Activated CD8-positive, alpha-beta T cell treated with anti-CD3 and anti-CD28 coated beads, Interleukin-2, amount 10 ng/mL, durations not matched to agents 7 days and 5 days (primary cell): ENCODE measurements at regions not wholly inside any gene's neighbourhood (a gene's known extent, or its start where the extent isn't known, plus 50 kb on each side); places are given as distances from the start of the nearest gene placed in this dataset.
"Not testable (repeated sequence)": the region's sequence is repeated elsewhere in the genome, so short reads cannot be mapped to it uniquely, and the experiment has no call there.

Experiments
- ATAC-seq: fragments of 150-1000 bp; cut with Tn5 transposase; one replicate; pipeline ENCODE4 v1.10.0; 2021; ENCODE audit warnings: moderate library complexity
- CTCF ChIA-PET: fragments of 350-600 bp; sonication (Branson Sonifier 250); formaldehyde crosslinking; loops from one replicate; lab custom pipeline; 2021; ENCODE audit warnings: antibody characterized with exemption; lab: Charles Lee
- POLR2A ChIA-PET: fragments of 350-600 bp; sonication (Branson Sonifier 250); formaldehyde crosslinking; loops from one replicate; lab custom pipeline; 2021; ENCODE audit warnings: antibody characterized with exemption; lab: Charles Lee
- DNase-seq: peaks from one replicate; pipeline ENCODE4 v3.0.0-alpha.2; 2020
- H3K27ac Mint-ChIP-seq: one replicate; pipeline ENCODE4 v1.8.0; 2021; ENCODE audit warnings: mild to moderate bottlenecking, mixed read lengths
- H3K27me3 Mint-ChIP-seq: one replicate; pipeline ENCODE4 v1.8.0; 2021; ENCODE audit warnings: low read depth, mixed read lengths
- H3K36me3 Mint-ChIP-seq: one replicate; pipeline ENCODE4 v1.8.0; 2021; ENCODE audit warnings: low read depth, mixed read lengths
- H3K4me1 Mint-ChIP-seq: one replicate; pipeline ENCODE4 v1.8.0; 2021; ENCODE audit warnings: low read depth, mixed read lengths
- H3K4me3 Mint-ChIP-seq: one replicate; pipeline ENCODE4 v1.8.0; 2021; ENCODE audit warnings: mild to moderate bottlenecking, mixed read lengths
- H3K9me3 Mint-ChIP-seq: one replicate; pipeline ENCODE4 v1.8.0; 2022; ENCODE audit warnings: mixed read lengths; ENCODE audit not compliant: insufficient read depth

- Mint-ChIP-seq H3K27me3 (no peaks in the 10 kb centered on the region), H3K9me3 (no peaks in the 10 kb centered on the region), H3K36me3 (no peaks in the 10 kb centered on the region), H3K4me1 (no peaks in the 10 kb centered on the region), H3K4me3 (no peak overlapping the region), H3K27ac (no peak overlapping the region)
- ChIA-PET POLR2A (interaction anchor here (0.6 kb wide), 1 partner anchor 937 kb away, joined by 4 read pairs; no protein-coding TSS in a partner anchor), CTCF (no interaction called here)
- no peak for ATAC-seq
- no peak for DNase-seq
Measured at GRCh38 chr3:159482241-159482993, 506.2 kb upstream of the IL12A start.

DNA sequence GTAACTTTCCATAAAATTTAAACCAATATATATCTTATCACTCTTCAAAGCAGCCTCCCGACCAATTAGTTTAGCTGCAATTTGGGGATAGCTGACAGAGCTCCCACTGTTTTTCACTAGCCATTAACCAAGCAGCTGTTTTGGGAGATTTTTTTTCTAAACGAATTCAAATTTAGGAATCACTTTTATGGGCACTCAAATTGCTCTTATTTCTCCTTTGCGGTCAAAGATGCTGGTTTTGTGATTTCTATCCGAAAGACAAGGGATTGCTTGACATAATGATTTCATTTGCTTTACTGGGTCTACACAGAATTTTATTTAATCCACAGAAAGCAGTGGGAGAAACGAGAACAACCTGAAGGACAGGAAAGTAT, 505.7 kb upstream of the IL12A start:
- ChIA-PET CTCF (no interaction called here), POLR2A (no interaction called here)
- H3K27me3 Mint-ChIP-seq = no peaks in the 10 kb centered on the region
- no peak for ATAC-seq
- H3K4me1 Mint-ChIP-seq = no peaks in the 10 kb centered on the region
- no peaks in the 10 kb centered on the region for H3K9me3 Mint-ChIP-seq
- no peaks in the 10 kb centered on the region for H3K36me3 Mint-ChIP-seq
- H3K4me3 Mint-ChIP-seq = no peak overlapping the region
- no peak overlapping the region for H3K27ac Mint-ChIP-seq
- DNase-seq = no peak

- Mint-ChIP-seq H3K9me3 (no peaks in the 10 kb centered on the region), H3K27ac (no peak overlapping the region), H3K36me3 (no peaks in the 10 kb centered on the region), H3K27me3 (no peaks in the 10 kb centered on the region), H3K4me3 (no peak overlapping the region), H3K4me1 (no peaks in the 10 kb centered on the region)
- POLR2A ChIA-PET = no interaction called here
- no peak for DNase-seq
- CTCF ChIA-PET = no interaction called here
- no peak for ATAC-seq
Measured at GRCh38 chr3:159486580-159486979, 502.1 kb upstream of the IL12A start.

DNA sequence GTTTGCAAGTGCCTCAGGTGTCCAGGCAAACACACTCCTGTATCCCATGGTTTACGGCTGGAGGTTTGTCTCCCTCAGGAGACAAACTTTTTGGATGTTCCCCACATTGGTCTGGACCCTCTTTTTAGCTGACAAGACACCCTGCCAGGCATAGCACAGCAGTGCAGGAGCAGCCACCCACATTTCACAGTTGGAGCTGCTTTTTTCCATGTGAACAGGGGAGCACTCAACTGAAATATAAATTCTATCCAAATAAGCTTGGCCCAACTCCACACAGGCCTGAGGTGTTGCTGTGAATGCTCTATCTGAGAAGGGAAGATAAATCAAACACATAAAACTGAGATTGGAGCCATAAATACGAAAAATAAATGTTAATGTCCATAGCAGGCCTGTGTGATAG, 501.3 kb upstream of the IL12A start:
- H3K27me3 Mint-ChIP-seq = no peaks in the 10 kb centered on the region
- H3K27ac Mint-ChIP-seq = no peak overlapping the region
- ATAC-seq = no peak
- no peak overlapping the region for H3K4me3 Mint-ChIP-seq
- CTCF ChIA-PET = no interaction called here
- POLR2A ChIA-PET = no interaction called here
- H3K9me3 Mint-ChIP-seq = no peaks in the 10 kb centered on the region
- DNase-seq = no peak
- H3K36me3 Mint-ChIP-seq = no peaks in the 10 kb centered on the region
- no peaks in the 10 kb centered on the region for H3K4me1 Mint-ChIP-seq

DNA sequence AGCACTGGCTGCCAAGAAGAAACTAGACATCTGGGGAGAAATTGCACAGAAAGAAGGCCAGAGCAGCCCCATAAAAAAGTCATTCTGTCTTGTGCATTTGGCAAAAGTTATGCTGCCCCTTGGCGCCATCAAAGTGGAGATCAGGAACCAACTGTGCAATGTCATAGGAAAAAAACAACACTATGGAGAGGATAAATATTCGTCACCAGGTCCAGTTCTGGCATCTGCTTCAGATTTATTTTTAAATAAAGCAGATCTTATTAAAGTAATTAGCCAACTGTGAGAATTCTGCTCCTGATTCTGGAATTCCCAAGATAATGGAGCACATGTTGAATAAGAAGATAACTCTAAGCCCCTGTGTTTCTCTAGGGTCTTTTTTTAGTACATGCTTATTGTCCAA, 500.0 kb upstream of the IL12A start:
- DNase-seq (no peak), ATAC-seq (no peak)
- POLR2A ChIA-PET = interaction anchor here (0.6 kb wide), 1 partner anchor 23 kb away, joined by 3 read pairs; no protein-coding TSS in a partner anchor
- Mint-ChIP-seq H3K4me1 (no peaks in the 10 kb centered on the region), H3K27me3 (no peaks in the 10 kb centered on the region), H3K4me3 (no peak overlapping the region), H3K9me3 (no peaks in the 10 kb centered on the region), H3K36me3 (no peaks in the 10 kb centered on the region), H3K27ac (no peak overlapping the region)
- CTCF ChIA-PET = no interaction called here

DNA sequence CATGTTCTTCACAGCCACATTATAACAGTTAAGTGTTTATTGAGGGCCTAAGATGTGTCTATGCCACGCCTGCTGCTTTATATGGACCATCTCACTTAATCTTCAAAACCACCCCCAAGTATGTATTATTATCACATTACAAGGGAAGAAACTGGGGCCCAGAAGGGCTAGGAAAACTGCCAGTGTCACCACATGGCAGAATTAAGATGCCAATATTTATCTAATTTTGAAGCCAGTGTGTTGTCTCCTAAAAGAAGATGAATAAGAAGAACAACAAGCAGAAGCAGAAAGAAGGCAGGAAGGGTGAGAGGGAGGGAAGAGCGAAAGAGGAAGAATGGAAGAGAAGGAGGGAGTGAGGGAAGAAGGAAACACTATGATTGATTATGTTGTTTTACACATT, 491.3 kb upstream of the IL12A start:
- ChIA-PET CTCF (no interaction called here), POLR2A (no interaction called here)
- Mint-ChIP-seq H3K4me1 (no peaks in the 10 kb centered on the region), H3K27ac (no peak overlapping the region), H3K9me3 (no peaks in the 10 kb centered on the region), H3K36me3 (no peaks in the 10 kb centered on the region), H3K4me3 (no peak overlapping the region), H3K27me3 (no peaks in the 10 kb centered on the region)
- no peak for DNase-seq
- no peak for ATAC-seq

DNA sequence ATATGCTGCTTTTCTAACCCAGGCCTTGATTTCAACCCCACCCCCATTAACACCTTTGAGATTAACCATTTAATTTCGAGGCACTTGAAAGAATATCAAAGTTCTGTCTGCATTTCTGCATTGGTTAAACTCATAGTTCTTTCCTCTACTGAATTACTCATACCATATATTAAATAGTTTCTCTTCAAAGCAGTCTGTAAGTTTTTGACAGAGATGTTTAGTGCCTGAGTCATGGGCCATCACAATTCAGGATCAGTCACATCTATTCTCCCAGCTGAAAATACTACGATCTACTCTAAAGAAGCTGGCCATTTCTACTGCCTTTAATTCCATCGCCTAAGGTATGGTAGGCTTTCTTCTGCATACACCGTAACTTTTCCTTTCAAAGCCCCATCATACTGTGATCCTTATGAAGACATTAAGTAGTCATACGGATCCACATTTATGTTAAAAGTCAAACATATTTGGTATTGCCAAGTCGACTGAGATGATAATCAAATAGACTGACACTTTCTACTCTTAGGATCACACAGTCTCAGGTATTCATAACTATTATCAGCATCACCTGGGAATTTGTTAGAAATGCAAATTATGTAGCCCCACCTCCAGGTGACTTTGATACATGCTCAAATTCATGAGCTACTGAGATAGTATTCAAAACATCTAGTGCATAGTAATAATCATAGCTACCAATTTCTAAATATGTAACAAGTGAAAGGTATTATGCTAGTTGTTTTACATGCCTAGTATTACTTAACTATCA, 489.4 kb upstream of the IL12A start:
- H3K27ac Mint-ChIP-seq = no peak overlapping the region
- CTCF ChIA-PET = no interaction called here
- H3K4me3 Mint-ChIP-seq = no peak overlapping the region
- no peaks in the 10 kb centered on the region for H3K9me3 Mint-ChIP-seq
- no peaks in the 10 kb centered on the region for H3K27me3 Mint-ChIP-seq
- DNase-seq (no peak), ATAC-seq (no peak)
- H3K36me3 Mint-ChIP-seq = no peaks in the 10 kb centered on the region
- POLR2A ChIA-PET = interaction anchor here (1.1 kb wide), 1 partner anchor 149 kb away, joined by 3 read pairs; no protein-coding TSS in a partner anchor
- no peaks in the 10 kb centered on the region for H3K4me1 Mint-ChIP-seq

DNA sequence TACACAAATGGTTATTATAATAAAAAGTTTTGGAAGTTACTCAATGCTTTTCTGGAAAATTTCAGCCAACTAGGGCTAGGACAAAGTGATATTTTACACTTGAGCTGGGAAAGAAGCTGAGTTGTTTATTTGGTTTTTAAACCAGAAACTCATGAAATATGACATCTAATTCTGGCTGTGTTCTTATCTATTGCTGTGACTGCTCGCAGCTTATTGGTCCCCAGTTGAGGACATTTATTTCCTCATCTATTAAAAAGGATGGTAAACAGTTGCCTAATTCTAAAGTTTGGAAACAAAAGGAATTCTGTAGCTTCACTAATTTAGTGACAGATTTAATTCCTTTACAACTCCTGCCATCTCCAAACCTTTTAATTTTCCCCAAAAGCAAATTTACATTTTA, 487.6 kb upstream of the IL12A start:
- no peak for ATAC-seq
- ChIA-PET POLR2A (no interaction called here), CTCF (no interaction called here)
- H3K9me3 Mint-ChIP-seq = no peaks in the 10 kb centered on the region
- DNase-seq = no peak
- H3K27ac Mint-ChIP-seq = no peak overlapping the region
- no peaks in the 10 kb centered on the region for H3K4me1 Mint-ChIP-seq
- H3K4me3 Mint-ChIP-seq = no peak overlapping the region
- no peaks in the 10 kb centered on the region for H3K27me3 Mint-ChIP-seq
- no peaks in the 10 kb centered on the region for H3K36me3 Mint-ChIP-seq

- H3K4me1 Mint-ChIP-seq = no peaks in the 10 kb centered on the region
- H3K27ac Mint-ChIP-seq = no peak overlapping the region
- H3K4me3 Mint-ChIP-seq = no peak overlapping the region
- ChIA-PET CTCF (no interaction called here), POLR2A (no interaction called here)
- H3K9me3 Mint-ChIP-seq = no peaks in the 10 kb centered on the region
- H3K27me3 Mint-ChIP-seq = no peaks in the 10 kb centered on the region
- H3K36me3 Mint-ChIP-seq = no peaks in the 10 kb centered on the region
- DNase-seq (no peak), ATAC-seq (no peak)
Measured at GRCh38 chr3:159502986-159503385, 485.6 kb upstream of the IL12A start.

- CTCF ChIA-PET, ATAC-seq, H3K4me3 Mint-ChIP-seq, DNase-seq, H3K27me3 Mint-ChIP-seq, H3K27ac Mint-ChIP-seq, POLR2A ChIA-PET, H3K9me3 Mint-ChIP-seq, H3K36me3 Mint-ChIP-seq, H3K4me1 Mint-ChIP-seq: not testable (repeated sequence)
Measured at GRCh38 chr3:159510988-159511387, 477.6 kb upstream of the IL12A start.

- Mint-ChIP-seq H3K9me3 (peaks cover 3% of the 10 kb centered on the region), H3K27ac (no peak overlapping the region), H3K4me1 (no peaks in the 10 kb centered on the region), H3K36me3 (no peaks in the 10 kb centered on the region), H3K27me3 (no peaks in the 10 kb centered on the region), H3K4me3 (no peak overlapping the region)
- ChIA-PET CTCF (no interaction called here), POLR2A (no interaction called here)
- no peak for ATAC-seq
- no peak for DNase-seq
Measured at GRCh38 chr3:159513444-159513843, 475.2 kb upstream of the IL12A start.

- ATAC-seq = no peak
- Mint-ChIP-seq H3K36me3 (no peaks in the 10 kb centered on the region), H3K27me3 (no peaks in the 10 kb centered on the region), H3K4me3 (no peak overlapping the region), H3K27ac (no peak overlapping the region), H3K9me3 (peaks cover 3% of the 10 kb centered on the region), H3K4me1 (no peaks in the 10 kb centered on the region)
- ChIA-PET POLR2A (no interaction called here), CTCF (no interaction called here)
- DNase-seq = no peak
Measured at GRCh38 chr3:159513867-159514380, 474.7 kb upstream of the IL12A start.
